ENCODE measurements at regions not wholly inside any gene's neighbourhood (a gene's known extent, or its start where the extent isn't known, plus 50 kb on each side); places are given as distances from the start of the nearest gene placed in this dataset.

- TF ChIP-seq CTCF (conservative IDR thresholded peaks at IDR 0.05; ENCODE audit: low read length) (no peak), EZH2phosphoT487 (IDR thresholded peaks at IDR 0.05; ENCODE audit: borderline replicate concordance, low read depth, low read length) (no peak)
Observed at GRCh38 chr16:13480801-13481200, 439.2 kb upstream of the ERCC4 start.

Measured in OCI-LY7 (cell line).